NCI-H1694 treated with DMSO at 0.1 percent for 48 hours (cell line): ENCODE measurements at regions not wholly inside any gene's neighbourhood (a gene's known extent, or its start where the extent isn't known, plus 50 kb on each side); places are given as distances from the start of the nearest gene placed in this dataset.
"Not testable (repeated sequence)": the region's sequence is repeated elsewhere in the genome, so short reads cannot be mapped to it uniquely, and the experiment has no call there.

ENCODE experiments used
- DNase-seq: peaks from one replicate; lab custom pipeline; 2025; lab: John Stamatoyannopoulos, UW

GRCh38 chr6:120930500-120930899 lies 403.8 kb downstream of the TBC1D32 start:
- not testable (repeated sequence) for DNase-seq

DNA sequence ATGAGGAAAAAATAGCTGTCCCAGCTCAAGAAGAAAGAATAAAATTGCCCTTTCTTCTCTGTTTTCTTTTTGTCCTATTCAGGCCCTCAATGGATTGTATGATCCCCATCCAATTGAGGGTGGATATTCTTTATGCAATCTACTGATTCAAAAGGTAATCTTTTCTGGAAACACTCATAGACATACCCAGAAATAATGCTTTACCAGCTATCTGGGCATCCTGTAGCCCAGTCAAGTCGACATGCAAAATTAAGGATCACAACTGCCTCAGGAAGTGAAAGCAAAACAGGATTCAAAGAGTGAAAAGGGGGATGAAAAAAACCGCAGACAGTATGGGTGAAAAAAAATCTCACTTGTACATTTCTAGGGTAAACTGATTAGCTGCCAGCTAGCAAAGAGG lies 410.1 kb downstream of the TBC1D32 start:
- DNase-seq: no peak

DNA sequence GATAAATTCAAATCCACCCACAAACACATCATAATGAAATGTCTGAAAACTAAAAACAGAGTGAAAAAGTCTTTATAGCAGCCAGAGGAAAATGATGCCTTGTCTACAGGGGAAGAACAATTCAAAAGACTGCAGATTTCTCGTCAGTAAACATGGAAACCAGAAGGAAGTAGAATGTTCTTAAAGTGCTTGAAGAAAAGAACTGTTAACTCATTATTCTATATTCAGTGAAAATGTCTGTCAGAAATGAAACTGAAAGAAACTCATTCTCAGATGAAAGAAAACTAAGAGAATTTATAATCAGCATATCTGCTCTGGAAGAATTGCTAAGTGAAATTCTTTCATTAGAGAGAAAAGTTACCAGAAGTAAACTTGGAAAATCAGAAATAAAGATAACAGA lies 416.1 kb downstream of the TBC1D32 start:
- no peak for DNase-seq

DNA sequence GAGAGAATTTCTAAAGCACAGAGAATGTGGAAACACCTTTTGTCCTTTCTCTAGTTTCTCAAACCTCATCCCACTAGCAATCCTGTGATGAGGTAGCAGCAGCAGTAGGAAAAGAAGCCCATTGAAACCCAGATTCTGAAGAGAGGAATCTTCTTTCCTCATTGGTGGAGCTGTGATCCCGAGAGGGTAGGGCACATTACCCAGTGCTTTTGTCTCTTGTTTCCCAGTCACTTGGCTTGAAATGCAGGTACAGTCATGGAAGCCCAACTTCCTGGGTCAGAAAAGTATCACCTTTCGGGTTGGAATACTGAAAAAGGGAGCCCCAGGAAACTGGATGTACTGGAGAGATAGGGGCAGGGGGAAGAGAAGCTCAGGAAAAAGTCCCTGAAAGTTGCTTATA lies 417.4 kb downstream of the TBC1D32 start:
- no peak for DNase-seq

- no peak for DNase-seq
Observed at GRCh38 chr6:120913486-120913885, 420.8 kb downstream of the TBC1D32 start.

GRCh38 chr6:120908767-120909166 lies 425.5 kb downstream of the TBC1D32 start:
- no peak for DNase-seq

DNA sequence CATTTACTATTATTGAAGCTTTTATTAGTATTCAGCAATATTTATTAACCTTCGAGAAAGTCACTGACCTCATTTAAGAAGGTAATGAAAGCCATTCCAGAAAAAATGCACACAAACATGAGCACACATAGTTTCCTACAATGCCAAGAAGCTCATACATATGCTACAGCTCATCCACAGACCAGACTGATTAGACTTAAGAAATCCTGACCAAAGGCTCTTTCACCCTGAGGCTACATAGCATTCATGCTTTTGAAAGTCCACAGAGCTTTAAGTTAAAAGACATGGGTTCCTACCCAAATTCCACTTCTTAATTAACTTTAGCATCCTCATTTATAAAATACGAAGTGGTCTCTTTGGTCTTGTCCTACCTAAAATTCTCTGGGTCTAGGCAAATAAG lies 430.4 kb downstream of the TBC1D32 start:
- DNase-seq: no peak

DNA sequence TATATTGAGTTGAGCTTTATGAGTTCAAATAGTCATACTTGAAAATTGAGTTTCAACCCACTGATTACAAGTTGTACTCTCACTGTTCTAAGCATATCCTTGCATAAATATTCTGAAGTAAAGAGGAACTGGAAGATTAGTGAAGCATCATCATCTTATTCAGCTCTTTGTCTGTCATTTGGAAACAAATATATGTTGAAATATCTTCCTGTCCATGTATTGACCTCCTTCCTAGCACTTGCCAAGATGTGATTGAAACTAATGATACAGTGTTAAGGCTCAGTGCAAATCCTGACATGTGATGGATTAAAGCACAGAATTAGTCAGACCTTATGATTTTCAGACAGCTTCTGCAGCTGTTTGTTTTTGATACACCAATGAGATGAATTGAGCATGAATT lies 434.3 kb downstream of the TBC1D32 start:
- DNase-seq: no peak

GRCh38 chr6:120894077-120894476 lies 440.2 kb downstream of the TBC1D32 start:
- no peak for DNase-seq

DNA sequence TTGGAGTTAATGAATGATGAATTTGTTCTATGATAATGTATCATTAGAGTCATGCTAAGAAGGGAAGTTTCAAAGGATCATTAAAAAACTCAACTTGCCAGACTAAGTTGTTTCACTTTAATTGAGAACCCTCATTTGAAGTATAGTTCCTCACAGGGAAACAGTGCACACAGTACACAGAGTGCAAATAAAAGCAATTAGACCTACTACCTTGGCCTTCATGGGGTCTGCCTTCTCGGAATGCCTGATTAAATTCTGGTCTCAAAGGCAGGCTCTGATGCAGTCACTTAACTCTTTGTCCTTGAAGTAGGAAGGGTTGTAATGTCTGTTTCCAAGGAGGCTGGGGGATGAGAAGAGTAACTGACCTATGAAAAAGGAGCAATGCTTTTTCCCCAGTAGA lies 457.3 kb downstream of the TBC1D32 start:
- no peak for DNase-seq

- DNase-seq: no peak
Observed at GRCh38 chr6:120876424-120876823, 457.9 kb downstream of the TBC1D32 start.

DNA sequence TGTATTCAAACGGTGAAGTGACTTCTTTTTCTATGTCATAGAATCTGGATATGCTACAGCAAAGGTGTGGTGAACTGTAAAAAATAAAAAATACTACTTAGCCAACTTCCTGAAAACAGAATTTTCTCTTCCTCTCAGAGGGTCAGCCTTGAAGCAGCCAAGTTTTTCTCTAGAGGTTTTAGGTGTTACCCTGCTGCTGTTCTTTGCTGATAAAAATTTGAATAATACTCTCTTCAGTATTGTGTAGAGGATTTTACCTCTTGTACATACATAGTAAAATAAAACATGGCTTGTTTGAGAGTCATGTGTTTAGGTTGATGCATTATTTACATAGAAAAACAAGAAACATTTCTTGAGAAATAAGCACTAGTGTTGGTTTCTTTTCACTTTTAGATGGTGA lies 458.4 kb downstream of the TBC1D32 start:
- no peak for DNase-seq

DNA sequence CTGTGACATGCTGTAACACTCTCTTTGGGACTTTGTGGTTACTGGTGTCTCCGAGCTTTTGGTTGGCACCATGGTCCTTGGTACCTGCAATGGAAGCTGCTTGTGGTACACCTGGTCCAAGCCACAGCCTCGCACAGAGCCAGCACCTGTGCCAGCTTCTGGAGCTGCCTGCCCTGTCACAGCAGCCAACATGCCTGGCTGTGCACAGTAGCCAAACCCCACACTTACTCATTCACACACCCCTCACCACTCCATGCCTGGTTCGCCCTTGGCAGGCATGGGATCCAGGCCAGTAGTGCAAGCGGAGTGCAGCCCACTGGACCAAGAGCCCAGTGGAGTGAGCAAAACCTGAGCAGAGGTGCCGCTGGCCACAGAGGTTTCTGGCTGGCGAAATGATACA lies 459.9 kb downstream of the TBC1D32 start:
- no peak for DNase-seq

DNA sequence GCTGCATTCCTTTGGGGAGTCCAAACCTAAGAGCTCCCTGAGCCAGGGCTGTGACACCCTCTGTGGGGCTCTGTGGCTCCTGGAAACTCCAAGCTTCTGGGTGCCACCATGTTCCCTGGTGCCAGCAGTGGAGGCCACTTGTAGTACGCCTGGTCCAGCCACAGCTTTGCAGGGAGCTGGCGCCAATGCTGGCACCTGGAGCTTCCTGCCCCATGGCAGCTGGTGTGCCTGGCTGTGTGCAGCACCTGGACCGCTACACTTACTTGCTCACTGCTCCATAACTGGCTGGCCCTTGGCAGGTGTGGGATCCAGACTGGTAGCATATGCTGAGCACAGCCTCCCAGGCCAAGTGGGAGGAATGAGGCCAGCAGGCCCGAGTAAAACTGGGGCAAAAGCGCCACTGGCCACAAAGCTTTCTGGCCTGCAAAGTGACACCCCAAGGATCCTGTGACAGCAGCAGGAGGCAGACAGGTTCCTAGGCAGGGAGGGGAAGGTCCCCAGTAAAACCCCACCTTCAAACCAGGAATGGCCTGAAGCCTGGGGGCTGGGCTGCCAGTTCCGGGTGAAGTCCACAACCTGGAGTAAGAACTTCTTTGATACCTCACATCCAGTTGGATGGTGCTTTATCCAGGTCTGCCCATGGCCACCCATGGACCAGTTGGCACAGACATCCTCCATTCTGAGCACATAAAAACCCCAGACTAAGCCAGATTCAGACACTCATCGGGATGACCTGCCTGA lies 461.0 kb downstream of the TBC1D32 start:
- DNase-seq: no peak

GRCh38 chr6:120872262-120872578 lies 462.1 kb downstream of the TBC1D32 start:
- no peak for DNase-seq

- DNase-seq: no peak
Observed at GRCh38 chr6:120871416-120872261, 462.6 kb downstream of the TBC1D32 start.

DNA sequence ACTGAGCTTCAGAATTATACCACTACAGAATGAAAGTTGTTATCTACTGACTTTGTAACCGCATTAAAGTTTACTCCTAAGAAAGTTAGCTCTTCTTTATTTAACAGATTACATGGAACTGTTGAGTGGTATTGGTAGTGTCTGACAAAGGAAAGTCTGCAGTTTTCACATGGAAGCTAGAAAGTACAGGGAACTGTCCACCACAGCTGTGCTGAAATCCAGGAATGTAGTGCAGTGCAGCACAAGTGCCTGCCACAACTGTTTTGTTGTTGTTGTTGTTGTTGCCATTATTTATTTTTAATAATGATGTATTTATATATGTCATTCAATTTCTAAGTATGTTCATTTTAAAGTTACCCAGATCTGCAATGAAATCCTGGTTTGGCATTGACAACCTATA lies 464.9 kb downstream of the TBC1D32 start:
- no peak for DNase-seq

- DNase-seq: no peak
Observed at GRCh38 chr6:120857422-120857821, 476.9 kb downstream of the TBC1D32 start.

GRCh38 chr6:120854583-120854982 lies 479.7 kb downstream of the TBC1D32 start:
- DNase-seq: no peak

DNA sequence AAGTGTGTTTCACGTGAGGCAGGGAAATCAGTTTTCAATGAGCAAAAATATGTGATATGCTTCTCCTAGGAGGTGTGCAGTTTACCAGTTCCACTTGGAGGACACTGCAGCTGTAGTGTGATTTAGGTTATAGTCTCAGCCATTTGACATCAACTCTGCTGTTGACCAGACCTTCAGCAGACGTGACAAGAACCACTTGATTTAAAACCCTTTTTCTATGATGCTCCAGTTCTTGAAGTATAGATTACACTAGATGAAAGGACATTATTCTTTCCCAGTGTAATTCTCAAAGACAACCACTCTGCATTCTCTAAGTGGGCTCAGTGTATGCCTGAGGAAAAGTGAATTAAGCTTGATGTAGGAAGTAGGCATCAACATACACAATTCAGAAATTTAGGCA lies 480.8 kb downstream of the TBC1D32 start:
- DNase-seq: no peak

DNA sequence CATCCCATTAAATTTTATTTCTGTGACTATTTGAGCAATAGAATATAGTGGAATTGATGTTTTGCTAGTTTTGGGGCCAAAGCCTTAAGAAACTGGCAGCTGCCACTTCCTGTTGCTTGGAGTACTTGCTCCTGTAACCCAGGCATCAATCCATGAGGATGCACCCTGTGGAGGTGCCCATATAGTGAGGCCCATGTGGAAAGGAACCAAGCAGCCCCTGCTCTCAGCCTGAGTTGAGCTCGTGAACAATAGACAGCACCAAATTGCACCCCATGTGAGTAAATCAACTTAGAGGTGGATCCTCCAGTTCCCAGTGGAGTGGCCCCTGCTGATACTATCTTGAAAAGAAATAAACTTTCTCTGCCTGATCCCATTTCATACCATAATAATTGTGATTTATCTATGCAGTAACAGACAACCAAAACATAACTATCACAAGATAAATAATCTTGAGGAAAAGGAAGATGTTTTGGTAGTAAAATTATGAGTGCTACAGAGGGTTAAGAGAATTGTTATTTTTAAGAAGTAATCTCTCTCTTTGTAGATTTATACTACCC lies 481.9 kb downstream of the TBC1D32 start:
- DNase-seq: no peak

GRCh38 chr6:120826253-120826652 lies 508.0 kb downstream of the TBC1D32 start:
- no peak for DNase-seq

DNA sequence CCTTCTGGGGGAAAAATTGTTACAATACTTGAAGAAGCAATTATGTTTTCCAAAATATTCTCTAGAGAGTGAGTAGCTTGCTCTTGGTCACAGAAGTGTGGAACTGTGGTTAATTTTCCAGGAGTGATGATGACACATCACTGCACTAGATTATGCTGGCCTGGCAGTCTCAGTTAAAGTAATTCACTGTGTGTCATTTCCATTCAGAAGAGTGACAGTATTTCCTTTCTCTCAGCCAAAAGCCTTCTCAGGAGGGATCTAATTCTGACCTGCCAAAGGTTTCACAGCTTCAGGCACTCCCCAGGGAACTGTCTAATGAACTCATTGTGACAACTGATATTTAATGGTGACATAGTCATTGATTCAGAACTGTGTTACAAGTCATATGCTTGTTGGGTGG lies 517.5 kb downstream of the TBC1D32 start:
- no peak for DNase-seq
